Hepatocyte (in vitro differentiated cells): ENCODE measurements at regions not wholly inside any gene's neighbourhood (a gene's known extent, or its start where the extent isn't known, plus 50 kb on each side); places are given as distances from the start of the nearest gene placed in this dataset.

Experiments
- DNase-seq: peaks from one replicate; pipeline ENCODE4 v3.0.0-alpha.2; 2016; ENCODE audit warnings: low spot score
- H2AFZ ChIP-seq: fragments of 200-600 bp; sonication (generic); 2 replicates; pipeline ENCODE4 v1.6.0; 2016; ENCODE audit warnings: antibody characterized with exemption, mild to moderate bottlenecking
- H3K27ac ChIP-seq: fragments of 200-600 bp; sonication (generic); 2 replicates; pipeline ENCODE4 v1.5.1; 2016; ENCODE audit warnings: mild to moderate bottlenecking
- H3K27me3 ChIP-seq: fragments of 200-600 bp; sonication (generic); 2 replicates; pipeline ENCODE4 v1.6.1; 2016
- H3K36me3 ChIP-seq: fragments of 200-600 bp; sonication (generic); replicated peaks from 2 replicates; pipeline ENCODE4 v1.5.1; 2016; ENCODE audit warnings: low read depth; ENCODE audit not compliant: insufficient read depth
- H3K4me1 ChIP-seq: fragments of 200-600 bp; sonication (generic); 2 replicates; pipeline ENCODE4 v1.5.1; 2016; ENCODE audit warnings: mild to moderate bottlenecking, moderate library complexity; ENCODE audit not compliant: insufficient read depth
- H3K4me2 ChIP-seq: fragments of 200-600 bp; sonication (generic); 2 replicates; pipeline ENCODE4 v1.6.0; 2016
- H3K4me3 ChIP-seq: fragments of 200-600 bp; sonication (generic); 2 replicates; pipeline ENCODE4 v1.5.1; 2016; ENCODE audit warnings: mild to moderate bottlenecking
- H3K79me2 ChIP-seq: fragments of 200-600 bp; sonication (generic); 2 replicates; pipeline ENCODE4 v1.6.0; 2017; ENCODE audit warnings: mild to moderate bottlenecking
- H3K9me2 ChIP-seq: fragments of 200-600 bp; sonication (generic); replicated peaks from 2 replicates; pipeline ENCODE4 v1.6.0; 2017; ENCODE audit warnings: mild to moderate bottlenecking; ENCODE audit not compliant: insufficient read depth
- H3K9me3 ChIP-seq: fragments of 200-600 bp; sonication (generic); 2 replicates; pipeline ENCODE4 v1.5.1; 2016; ENCODE audit warnings: low read depth, mild to moderate bottlenecking
- H4K20me1 ChIP-seq: fragments of 200-600 bp; sonication (generic); 2 replicates; pipeline ENCODE4 v1.6.0; 2016; ENCODE audit warnings: mild to moderate bottlenecking; ENCODE audit not compliant: insufficient read depth, poor library complexity, severe bottlenecking
- CTCF ChIP-seq: fragments of 200-600 bp; sonication (generic); IDR thresholded peaks from 2 replicates; pipeline ENCODE4 v1.5.1; 2016; ENCODE audit warnings: antibody characterized with exemption, mild to moderate bottlenecking; ENCODE audit not compliant: poor library complexity
- EZH2 ChIP-seq: fragments of 200-600 bp; sonication (generic); IDR thresholded peaks from 2 replicates; pipeline ENCODE4 v1.6.1; 2016; ENCODE audit warnings: antibody characterized with exemption, mild to moderate bottlenecking, borderline replicate concordance
- EZH2phosphoT487 ChIP-seq: fragments of 200-600 bp; sonication (generic); IDR thresholded peaks from one replicate; pipeline ENCODE4 v1.6.1; 2018; ENCODE audit warnings: antibody characterized with exemption, mild to moderate bottlenecking, low read depth, moderate library complexity; ENCODE audit not compliant: unreplicated experiment, severe bottlenecking
- WGBS: methylation state at CpG from one replicate; pipeline ENCODE4 v1.1.6; 2016; ENCODE audit warnings: low lambda C conversion rate; ENCODE audit errors: missing lambda C conversion rate; 5-methylcytosine and 5-hydroxymethylcytosine counted together

DNA sequence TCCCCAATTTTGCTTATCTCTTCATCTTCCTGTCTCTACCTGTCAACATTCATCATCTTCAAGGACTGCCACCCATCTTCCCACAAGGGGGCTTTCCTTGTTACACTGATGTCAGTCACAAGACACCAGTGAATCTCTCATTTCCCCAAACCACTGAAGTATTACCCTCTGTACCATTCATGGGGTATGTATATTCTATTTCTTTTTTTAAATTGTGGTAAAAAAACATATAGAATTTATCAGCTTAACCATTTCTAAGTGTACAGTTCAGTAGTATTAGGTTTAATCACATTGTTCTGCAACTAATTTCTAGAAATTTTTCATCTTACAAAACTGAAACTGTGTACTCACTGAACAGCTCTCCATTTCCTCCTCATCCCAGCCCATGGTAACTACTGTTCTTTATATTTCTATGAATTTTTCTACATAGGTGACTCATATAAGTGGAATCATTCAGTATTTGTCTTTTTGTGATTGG lies 98.6 kb downstream of the LARP7 start:
- Histone ChIP-seq H3K4me1 (no peaks in the 10 kb centered on the region), H3K27ac (no peak overlapping the region), H3K27me3 (no peaks in the 10 kb centered on the region), H3K4me3 (no peak overlapping the region), H3K9me3 (no peaks in the 10 kb centered on the region), H4K20me1 (no peaks in the 10 kb centered on the region), H3K36me3 (no peaks in the 10 kb centered on the region), H3K4me2 (no peak overlapping the region), H3K79me2 (no peaks in the 10 kb centered on the region), H3K9me2 (no peaks in the 10 kb centered on the region), H2AFZ (no peak overlapping the region)
- no peak for DNase-seq
- TF ChIP-seq EZH2phosphoT487 (no peak), EZH2 (no peak), CTCF (no peak)

- DNase-seq: no peak
- H3K4me3 ChIP-seq: no peak overlapping the region
- TF ChIP-seq EZH2 (no peak), CTCF (no peak), EZH2phosphoT487 (no peak)
- no peaks in the 10 kb centered on the region for H3K4me1 ChIP-seq
- 86% methylated on average over 1 of the region's 1 CpG for WGBS
- no peaks in the 10 kb centered on the region for H4K20me1 ChIP-seq
- H3K27ac ChIP-seq: no peak overlapping the region
- H2AFZ ChIP-seq: no peak overlapping the region
- no peak overlapping the region for H3K4me2 ChIP-seq
- no peaks in the 10 kb centered on the region for H3K79me2 ChIP-seq
- no peaks in the 10 kb centered on the region for H3K9me3 ChIP-seq
- no peaks in the 10 kb centered on the region for H3K27me3 ChIP-seq
- H3K9me2 ChIP-seq: no peaks in the 10 kb centered on the region
- H3K36me3 ChIP-seq: no peaks in the 10 kb centered on the region
Measured at GRCh38 chr4:112736718-112737135, 99.8 kb downstream of the LARP7 start.

- WGBS: 90% methylated on average over 8 of the region's 8 CpGs
- Histone ChIP-seq H3K4me1 (no peaks in the 10 kb centered on the region), H3K9me3 (no peaks in the 10 kb centered on the region), H4K20me1 (no peaks in the 10 kb centered on the region), H3K4me2 (no peak overlapping the region), H2AFZ (no peak overlapping the region), H3K4me3 (no peak overlapping the region), H3K27ac (no peak overlapping the region), H3K79me2 (no peaks in the 10 kb centered on the region), H3K36me3 (no peaks in the 10 kb centered on the region), H3K9me2 (no peaks in the 10 kb centered on the region), H3K27me3 (no peaks in the 10 kb centered on the region)
- TF ChIP-seq EZH2 (no peak), EZH2phosphoT487 (no peak), CTCF (no peak)
- DNase-seq: no peak
Measured at GRCh38 chr4:112739442-112739841, 102.5 kb downstream of the LARP7 start.

DNA sequence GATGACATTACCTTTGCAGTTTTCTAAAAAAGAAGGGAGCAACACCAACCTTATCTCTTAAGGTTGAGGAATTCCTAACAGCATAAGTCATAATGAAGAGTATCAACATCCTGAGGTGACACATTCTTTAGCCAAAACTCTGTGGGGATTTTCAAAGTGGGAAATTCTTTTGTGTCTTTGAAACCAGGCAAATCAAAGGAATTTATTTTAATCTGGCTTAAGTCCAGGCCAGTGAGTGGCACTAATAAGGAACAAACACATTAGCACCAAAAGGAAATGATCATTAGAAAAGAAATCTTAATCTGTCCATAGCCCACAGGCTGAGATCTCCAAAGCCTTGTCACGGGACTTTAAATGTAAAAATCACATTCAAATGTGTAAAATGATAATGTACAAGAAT lies 110.1 kb downstream of the LARP7 start:
- H3K9me3 ChIP-seq: no peaks in the 10 kb centered on the region
- H2AFZ ChIP-seq: no peak overlapping the region

More for the DNA sequence above, 110.1 kb downstream of the LARP7 start:
- H3K27ac ChIP-seq: no peak overlapping the region
- H3K27me3 ChIP-seq: no peaks in the 10 kb centered on the region
- 36% methylated on average over 1 of the region's 1 CpG for WGBS
- DNase-seq: no peak
- no peak for TF ChIP-seq EZH2
- TF ChIP-seq CTCF: no peak
- TF ChIP-seq EZH2phosphoT487: no peak
- H3K4me2 ChIP-seq: no peak overlapping the region
- no peaks in the 10 kb centered on the region for H4K20me1 ChIP-seq
- H3K4me3 ChIP-seq: no peak overlapping the region
- H3K79me2 ChIP-seq: no peaks in the 10 kb centered on the region
- no peaks in the 10 kb centered on the region for H3K36me3 ChIP-seq
- no peaks in the 10 kb centered on the region for H3K9me2 ChIP-seq
- no peaks in the 10 kb centered on the region for H3K4me1 ChIP-seq
